SJSA1 (cell line): ENCODE measurements at regions not wholly inside any gene's neighbourhood (a gene's known extent, or its start where the extent isn't known, plus 50 kb on each side); places are given as distances from the start of the nearest gene placed in this dataset.
A peak's percentile ranks its signal among the peaks of the same experiment; 100 is the strongest.
"Not testable (repeated sequence)": the region's sequence is repeated elsewhere in the genome, so short reads cannot be mapped to it uniquely, and the experiment has no call there.

Experiments
- DNase-seq, 2 experiments: peaks; one replicate each; pipeline ENCODE4 v3.0.0-alpha.2; 2015 to 2020; ENCODE audit warnings: low spot score in 2 of 2, low read depth in 1 of 2
- H3K27ac ChIP-seq: fragments of 250-450 bp; sonication (Bioruptor Pico); 2 replicates; pipeline ENCODE4 v1.5.1; 2020; ENCODE audit warnings: mild to moderate bottlenecking, moderate library complexity
- H3K27me3 ChIP-seq: fragments of 250-450 bp; sonication (Bioruptor Pico); replicated peaks from 2 replicates; pipeline ENCODE4 v1.5.1; 2020; ENCODE audit warnings: mild to moderate bottlenecking, moderate library complexity
- H3K36me3 ChIP-seq: fragments of 250-450 bp; sonication (Bioruptor Pico); 2 replicates; pipeline ENCODE4 v1.5.1; 2020; ENCODE audit warnings: mild to moderate bottlenecking
- H3K4me1 ChIP-seq: fragments of 250-450 bp; sonication (Bioruptor Pico); replicated peaks from 2 replicates; pipeline ENCODE4 v1.6.1; 2021; ENCODE audit warnings: mild to moderate bottlenecking
- H3K4me3 ChIP-seq: fragments of 250-450 bp; sonication (Bioruptor Pico); 2 replicates; pipeline ENCODE4 v1.5.1; 2020; ENCODE audit warnings: mild to moderate bottlenecking
- H3K9me3 ChIP-seq: fragments of 250-450 bp; sonication (Bioruptor Pico); replicated peaks from 2 replicates; pipeline ENCODE4 v1.5.1; 2020; ENCODE audit warnings: mild to moderate bottlenecking

GRCh38 chr14:71558943-71559342, 373.3 kb upstream of the RGS6 start:
- H3K27me3 ChIP-seq, H3K36me3 ChIP-seq, H3K4me3 ChIP-seq, H3K27ac ChIP-seq, H3K9me3 ChIP-seq, H3K4me1 ChIP-seq, DNase-seq: not testable (repeated sequence)

- Histone ChIP-seq H3K27me3 (no peaks in the 10 kb centered on the region), H3K4me1 (no peaks in the 10 kb centered on the region), H3K4me3 (no peak overlapping the region), H3K27ac (no peak overlapping the region), H3K9me3 (no peaks in the 10 kb centered on the region), H3K36me3 (no peaks in the 10 kb centered on the region)
- DNase-seq = no peak
These were observed 371.5 kb upstream of the RGS6 start for GRCh38 chr14:71560751-71561150.

GRCh38 chr14:71563492-71564153, 368.6 kb upstream of the RGS6 start:
- no peaks in the 10 kb centered on the region for H3K36me3 ChIP-seq
- H3K4me3 ChIP-seq = no peak overlapping the region
- DNase-seq = no peak
- no peaks in the 10 kb centered on the region for H3K4me1 ChIP-seq
- H3K27me3 ChIP-seq = no peaks in the 10 kb centered on the region
- no peak overlapping the region for H3K27ac ChIP-seq
- H3K9me3 ChIP-seq = no peaks in the 10 kb centered on the region

- no peak for DNase-seq
- no peaks in the 10 kb centered on the region for H3K4me1 ChIP-seq
- H3K36me3 ChIP-seq = no peaks in the 10 kb centered on the region
- H3K4me3 ChIP-seq = no peak overlapping the region
- H3K27ac ChIP-seq = no peak overlapping the region
- no peaks in the 10 kb centered on the region for H3K27me3 ChIP-seq
- no peaks in the 10 kb centered on the region for H3K9me3 ChIP-seq
These were observed 366.0 kb upstream of the RGS6 start for GRCh38 chr14:71566276-71566675.

- not testable (repeated sequence) for H3K4me1 ChIP-seq, H3K27me3 ChIP-seq, H3K4me3 ChIP-seq, H3K27ac ChIP-seq, H3K9me3 ChIP-seq, H3K36me3 ChIP-seq, DNase-seq
These were observed 364.6 kb upstream of the RGS6 start for GRCh38 chr14:71567499-71568133.

GRCh38 chr14:71574976-71575375, 357.3 kb upstream of the RGS6 start:
- Histone ChIP-seq H3K9me3 (no peaks in the 10 kb centered on the region), H3K36me3 (no peaks in the 10 kb centered on the region), H3K27ac (peak overlapping the region; percentile 58), H3K4me1 (peaks cover 39% of the 10 kb centered on the region), H3K4me3 (no peak overlapping the region), H3K27me3 (no peaks in the 10 kb centered on the region)
- peak; percentile 82 to 88 for DNase-seq

- Histone ChIP-seq H3K4me3 (no peak overlapping the region), H3K27ac (peak overlapping the region; percentile 58; the same call in 1 of the 2 replicates), H3K4me1 (peaks cover 41% of the 10 kb centered on the region), H3K9me3 (no peaks in the 10 kb centered on the region), H3K36me3 (no peaks in the 10 kb centered on the region), H3K27me3 (no peaks in the 10 kb centered on the region)
- no peak for DNase-seq
These were observed 355.8 kb upstream of the RGS6 start for GRCh38 chr14:71576472-71576871.

GRCh38 chr14:71579331-71579730, 352.9 kb upstream of the RGS6 start:
- Histone ChIP-seq H3K9me3 (no peaks in the 10 kb centered on the region), H3K27ac (no peak overlapping the region), H3K27me3 (no peaks in the 10 kb centered on the region), H3K4me1 (peaks cover 51% of the 10 kb centered on the region), H3K4me3 (no peak overlapping the region), H3K36me3 (peaks cover 6% of the 10 kb centered on the region)
- DNase-seq = no peak

GRCh38 chr14:71582705-71583104, 349.5 kb upstream of the RGS6 start:
- Histone ChIP-seq H3K27me3 (no peaks in the 10 kb centered on the region), H3K27ac (peak overlapping the region; percentile 92)
- DNase-seq = peak in 1 of 2 experiments; percentile 63

GRCh38 chr14:71583194-71583593, 349.0 kb upstream of the RGS6 start:
- peaks cover 57% of the 10 kb centered on the region for H3K4me1 ChIP-seq

More at GRCh38 chr14:71582705-71583104, 349.5 kb upstream of the RGS6 start:
- Histone ChIP-seq H3K4me3 (no peak overlapping the region), H3K36me3 (peaks cover 8% of the 10 kb centered on the region), H3K9me3 (no peaks in the 10 kb centered on the region), H3K4me1 (peaks cover 52% of the 10 kb centered on the region)

GRCh38 chr14:71583705-71584104, 348.5 kb upstream of the RGS6 start:
- no peaks in the 10 kb centered on the region for H3K27me3 ChIP-seq
- no peaks in the 10 kb centered on the region for H3K9me3 ChIP-seq
- no peak overlapping the region for H3K4me3 ChIP-seq
- no peak for DNase-seq
- peaks cover 61% of the 10 kb centered on the region for H3K4me1 ChIP-seq
- H3K36me3 ChIP-seq = peaks cover 12% of the 10 kb centered on the region
- peak overlapping the region; percentile 92 for H3K27ac ChIP-seq

More at GRCh38 chr14:71583194-71583593, 349.0 kb upstream of the RGS6 start:
- peaks cover 9% of the 10 kb centered on the region for H3K36me3 ChIP-seq
- H3K27ac ChIP-seq = peak overlapping the region; percentile 92
- no peak for DNase-seq
- no peak overlapping the region for H3K4me3 ChIP-seq
- no peaks in the 10 kb centered on the region for H3K9me3 ChIP-seq
- no peaks in the 10 kb centered on the region for H3K27me3 ChIP-seq

GRCh38 chr14:71585361-71585760, 346.9 kb upstream of the RGS6 start:
- DNase-seq = no peak
- no peaks in the 10 kb centered on the region for H3K9me3 ChIP-seq
- H3K27me3 ChIP-seq = no peaks in the 10 kb centered on the region
- H3K4me3 ChIP-seq = no peak overlapping the region
- peaks cover 64% of the 10 kb centered on the region for H3K4me1 ChIP-seq
- no peak overlapping the region for H3K27ac ChIP-seq
- peaks cover 12% of the 10 kb centered on the region for H3K36me3 ChIP-seq

- H3K4me3 ChIP-seq = peak overlapping the region; percentile 12
- peak overlapping the region; percentile 18 for H3K27ac ChIP-seq
- peaks cover 12% of the 10 kb centered on the region for H3K36me3 ChIP-seq
- DNase-seq = peak in 1 of 2 experiments; percentile 43
- H3K4me1 ChIP-seq = peaks cover 65% of the 10 kb centered on the region
- no peaks in the 10 kb centered on the region for H3K27me3 ChIP-seq
- H3K9me3 ChIP-seq = no peaks in the 10 kb centered on the region
These were observed 345.9 kb upstream of the RGS6 start for GRCh38 chr14:71586131-71586897.

GRCh38 chr14:71588028-71588427, 344.2 kb upstream of the RGS6 start:
- Histone ChIP-seq H3K4me1 (peaks cover 65% of the 10 kb centered on the region), H3K27ac (peak overlapping the region; percentile 38), H3K4me3 (no peak overlapping the region), H3K36me3 (peaks cover 12% of the 10 kb centered on the region), H3K27me3 (no peaks in the 10 kb centered on the region), H3K9me3 (no peaks in the 10 kb centered on the region)
- DNase-seq = peak in 1 of 2 experiments; percentile 29
